AG10803 (cell line): ENCODE measurements at regions not wholly inside any gene's neighbourhood (a gene's known extent, or its start where the extent isn't known, plus 50 kb on each side); places are given as distances from the start of the nearest gene placed in this dataset.

Source experiments
- DNase-seq: peaks from one replicate; pipeline ENCODE4 v3.0.0; 2010; ENCODE audit warnings: low read depth
- H3K4me3 ChIP-seq: 2 replicates; pipeline ENCODE4 v1.5.1; 2011; ENCODE audit warnings: mild to moderate bottlenecking, low read length, control low read depth
- TF ChIP-seq, protein P1 (sequence below): conservative IDR thresholded peaks from 2 replicates; pipeline ENCODE4 v1.5.1; 2011; ENCODE audit warnings: mild to moderate bottlenecking, low read length, control low read depth, inconsistent platforms

GRCh38 chr1:208709981-208710380 is 465.8 kb upstream of the PLXNA2 start:
- TF ChIP-seq, protein P1, sequence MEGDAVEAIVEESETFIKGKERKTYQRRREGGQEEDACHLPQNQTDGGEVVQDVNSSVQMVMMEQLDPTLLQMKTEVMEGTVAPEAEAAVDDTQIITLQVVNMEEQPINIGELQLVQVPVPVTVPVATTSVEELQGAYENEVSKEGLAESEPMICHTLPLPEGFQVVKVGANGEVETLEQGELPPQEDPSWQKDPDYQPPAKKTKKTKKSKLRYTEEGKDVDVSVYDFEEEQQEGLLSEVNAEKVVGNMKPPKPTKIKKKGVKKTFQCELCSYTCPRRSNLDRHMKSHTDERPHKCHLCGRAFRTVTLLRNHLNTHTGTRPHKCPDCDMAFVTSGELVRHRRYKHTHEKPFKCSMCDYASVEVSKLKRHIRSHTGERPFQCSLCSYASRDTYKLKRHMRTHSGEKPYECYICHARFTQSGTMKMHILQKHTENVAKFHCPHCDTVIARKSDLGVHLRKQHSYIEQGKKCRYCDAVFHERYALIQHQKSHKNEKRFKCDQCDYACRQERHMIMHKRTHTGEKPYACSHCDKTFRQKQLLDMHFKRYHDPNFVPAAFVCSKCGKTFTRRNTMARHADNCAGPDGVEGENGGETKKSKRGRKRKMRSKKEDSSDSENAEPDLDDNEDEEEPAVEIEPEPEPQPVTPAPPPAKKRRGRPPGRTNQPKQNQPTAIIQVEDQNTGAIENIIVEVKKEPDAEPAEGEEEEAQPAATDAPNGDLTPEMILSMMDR: no peak
- no peak overlapping the region for H3K4me3 ChIP-seq
- DNase-seq: no peak

DNA sequence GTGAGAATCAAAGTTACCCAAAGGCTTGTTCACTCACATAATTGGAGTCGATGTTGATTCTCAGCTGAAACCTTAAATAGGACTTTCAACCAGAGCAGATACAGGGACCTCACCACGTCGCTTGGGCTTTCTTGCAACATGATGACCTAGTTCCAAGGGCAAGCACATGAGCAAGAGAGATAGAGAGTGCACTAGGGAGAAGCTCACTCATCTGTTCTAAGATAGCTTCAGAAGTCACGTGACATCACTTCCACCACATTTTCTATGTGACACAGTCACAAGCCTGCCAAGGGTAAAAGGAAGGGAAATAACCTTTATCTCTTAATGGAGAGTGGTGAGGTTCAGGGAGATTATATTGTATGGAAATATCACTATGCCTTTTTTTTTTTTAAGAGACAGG is 470.1 kb upstream of the PLXNA2 start:
- DNase-seq: no peak
- TF ChIP-seq, protein P1: no peak
- no peak overlapping the region for H3K4me3 ChIP-seq

- no peak overlapping the region for H3K4me3 ChIP-seq
- TF ChIP-seq, protein P1: no peak
Measured at GRCh38 chr1:208717525-208717924, 473.3 kb upstream of the PLXNA2 start.

DNA sequence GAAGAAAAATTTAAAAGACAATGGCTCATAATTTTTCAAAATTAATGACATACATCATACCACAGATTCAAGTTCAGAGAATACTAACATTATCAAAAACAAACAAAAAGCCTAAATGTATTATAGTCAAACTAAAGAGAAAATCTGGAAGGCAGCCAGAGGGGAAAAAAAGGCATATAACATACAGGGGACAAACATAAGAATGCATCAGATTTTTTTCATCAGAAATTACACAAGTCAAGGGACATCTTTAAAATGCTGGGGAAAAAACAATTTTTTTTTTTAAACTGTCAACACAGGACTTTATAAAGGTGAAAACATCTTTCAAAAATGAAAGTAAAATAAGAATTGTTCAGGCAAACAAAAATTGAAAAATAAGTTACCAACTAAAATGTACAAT is 478.4 kb upstream of the PLXNA2 start:
- no peak overlapping the region for H3K4me3 ChIP-seq
- TF ChIP-seq, protein P1: no peak
- no peak for DNase-seq

More at GRCh38 chr1:208717525-208717924, 473.3 kb upstream of the PLXNA2 start:
- no peak for DNase-seq

DNA sequence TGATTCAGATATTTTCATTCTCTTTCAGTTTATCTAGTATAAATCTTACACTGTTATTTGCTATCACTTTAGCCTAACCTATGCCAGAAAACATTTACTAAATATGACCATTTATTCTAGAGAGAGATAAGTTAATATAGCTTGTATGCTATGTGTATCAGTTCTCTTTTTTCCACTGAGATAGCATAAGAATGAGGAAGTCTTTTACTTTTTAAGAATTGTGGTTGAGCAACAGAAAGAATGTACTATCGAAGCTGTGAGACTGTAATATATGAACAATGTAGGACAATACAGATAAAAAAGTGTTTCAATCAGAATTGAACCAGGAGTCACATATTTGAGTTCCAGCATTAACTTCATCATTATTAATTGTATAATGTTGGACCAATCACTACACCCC is 479.9 kb upstream of the PLXNA2 start:
- TF ChIP-seq, protein P1: no peak
- DNase-seq: no peak
- H3K4me3 ChIP-seq: no peak overlapping the region

- DNase-seq: no peak
- no peak overlapping the region for H3K4me3 ChIP-seq
- TF ChIP-seq, protein P1: no peak
Measured at GRCh38 chr1:208728815-208729214, 484.6 kb upstream of the PLXNA2 start.

- TF ChIP-seq, protein P1: no peak
- H3K4me3 ChIP-seq: no peak overlapping the region
- DNase-seq: no peak
Measured at GRCh38 chr1:208731981-208732821, 488.0 kb upstream of the PLXNA2 start.
